ENCODE measurements at regions not wholly inside any gene's neighbourhood (a gene's known extent, or its start where the extent isn't known, plus 50 kb on each side); places are given as distances from the start of the nearest gene placed in this dataset.

DNA sequence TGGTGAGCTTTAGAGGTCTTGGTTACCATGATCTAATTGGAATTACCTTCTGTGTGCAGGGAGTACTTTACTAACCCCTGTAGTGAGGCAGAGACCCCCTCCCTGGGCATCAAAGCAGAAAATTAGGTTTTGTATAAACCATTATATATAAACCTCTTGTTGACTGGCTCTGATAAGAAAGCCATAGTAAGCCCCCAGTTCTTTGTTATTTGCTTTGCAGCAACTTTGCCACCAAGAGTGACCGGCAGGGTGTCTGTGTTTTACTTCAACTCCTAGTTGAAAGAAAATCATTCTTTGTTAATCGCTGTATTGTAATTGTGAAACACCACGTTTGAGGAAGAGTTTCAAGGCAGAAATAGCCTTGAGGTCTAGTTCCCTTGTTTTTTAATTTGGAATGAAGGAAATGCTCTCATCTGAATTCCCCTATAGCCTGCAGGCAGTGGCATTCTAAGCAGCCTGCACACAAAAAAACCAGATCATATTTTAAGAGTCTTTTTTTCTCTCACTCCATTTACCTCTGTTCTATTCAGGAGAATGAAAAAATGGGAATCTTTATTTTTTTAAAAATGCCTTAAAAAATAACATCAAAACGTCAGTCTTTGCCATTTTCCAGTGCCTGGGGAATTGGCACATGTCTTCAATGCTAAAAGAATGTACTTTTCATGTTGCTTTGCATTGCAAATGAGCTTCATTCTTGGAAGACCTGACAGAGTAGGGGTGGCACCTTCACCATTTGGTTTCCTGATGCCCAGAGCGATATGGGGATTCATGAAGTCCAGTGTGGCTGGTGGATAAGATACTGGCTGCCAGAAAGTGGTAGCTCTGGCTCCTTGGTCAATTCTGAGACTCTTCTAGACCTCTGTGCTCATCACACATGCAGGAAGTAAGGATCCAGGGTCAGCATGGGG, 338.1 kb downstream of the SLC4A3 start:
- Histone ChIP-seq H3K27me3 (ENCODE audit: control insufficient read depth in 2 of 2, insufficient read depth in 2 of 2, low read length in 2 of 2) (no peaks in the 10 kb centered on the region), H2AFZ (ENCODE audit: low read depth, low read length) (no peak overlapping the region), H4K20me1 (replicated peaks; ENCODE audit: control insufficient read depth, insufficient read depth, low read length) (no peaks in the 10 kb centered on the region), H3K4me1 (replicated peaks in 1 of 2; ENCODE audit: control insufficient read depth in 2 of 2, insufficient read depth in 2 of 2, low read length in 2 of 2) (no peaks in the 10 kb centered on the region), H3K79me2 (ENCODE audit: control insufficient read depth, insufficient read depth, low read length) (no peaks in the 10 kb centered on the region), H3K9me3 (replicated peaks; ENCODE audit: control insufficient read depth, insufficient read depth, low read depth, low read length) (no peaks in the 10 kb centered on the region), H3K36me3 (ENCODE audit: control insufficient read depth, insufficient read depth, low read length) (no peaks in the 10 kb centered on the region), H3K9ac (ENCODE audit: insufficient read depth in 1 of 2, low read depth in 2 of 2, low read length in 2 of 2) (no peak overlapping the region), H3K4me2 (ENCODE audit: insufficient read depth, low read length) (no peak overlapping the region), H3K4me3 (no peak overlapping the region), H3K27ac (ENCODE audit: extremely low read depth, low read depth, low read length) (no peak overlapping the region), H3K9me1 (ENCODE audit: control insufficient read depth, insufficient read depth, low read length) (no peaks in the 10 kb centered on the region)
- FAIRE-seq (no peak), DNase-seq (ENCODE audit: extremely low read depth in 1 of 4, low spot score in 3 of 4) (no peak), ATAC-seq (no peak)
- intact Hi-C loops (cut with micrococcal nuclease), result no loop called here
- no TSS peak for BruUV-seq (replicated peaks)
- in situ Hi-C loops (cut with MboI), result no loop called here
- ChIA-PET CTCF (ENCODE audit: low intra/inter-chr PET ratio) (no interaction called here), POLR2A (no interaction called here)
- 0% methylated on average over 4 of the region's 5 CpGs for WGBS (ENCODE audit: insufficient coverage, low coverage, missing lambda C conversion rate)
- TF ChIP-seq, protein P1, sequence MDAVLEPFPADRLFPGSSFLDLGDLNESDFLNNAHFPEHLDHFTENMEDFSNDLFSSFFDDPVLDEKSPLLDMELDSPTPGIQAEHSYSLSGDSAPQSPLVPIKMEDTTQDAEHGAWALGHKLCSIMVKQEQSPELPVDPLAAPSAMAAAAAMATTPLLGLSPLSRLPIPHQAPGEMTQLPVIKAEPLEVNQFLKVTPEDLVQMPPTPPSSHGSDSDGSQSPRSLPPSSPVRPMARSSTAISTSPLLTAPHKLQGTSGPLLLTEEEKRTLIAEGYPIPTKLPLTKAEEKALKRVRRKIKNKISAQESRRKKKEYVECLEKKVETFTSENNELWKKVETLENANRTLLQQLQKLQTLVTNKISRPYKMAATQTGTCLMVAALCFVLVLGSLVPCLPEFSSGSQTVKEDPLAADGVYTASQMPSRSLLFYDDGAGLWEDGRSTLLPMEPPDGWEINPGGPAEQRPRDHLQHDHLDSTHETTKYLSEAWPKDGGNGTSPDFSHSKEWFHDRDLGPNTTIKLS (IDR thresholded peaks at IDR 0.05; ENCODE audit: borderline replicate concordance, low read depth), result no peak
- TF ChIP-seq NFXL1 (CRISPR knock-in tag; IDR thresholded peaks at IDR 0.05), result no peak
- TF ChIP-seq, protein P2, sequence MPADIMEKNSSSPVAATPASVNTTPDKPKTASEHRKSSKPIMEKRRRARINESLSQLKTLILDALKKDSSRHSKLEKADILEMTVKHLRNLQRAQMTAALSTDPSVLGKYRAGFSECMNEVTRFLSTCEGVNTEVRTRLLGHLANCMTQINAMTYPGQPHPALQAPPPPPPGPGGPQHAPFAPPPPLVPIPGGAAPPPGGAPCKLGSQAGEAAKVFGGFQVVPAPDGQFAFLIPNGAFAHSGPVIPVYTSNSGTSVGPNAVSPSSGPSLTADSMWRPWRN (IDR thresholded peaks at IDR 0.05; ENCODE audit: low read depth), result no peak
- no peak for TF ChIP-seq RAD21 (CRISPR knock-in tag; conservative IDR thresholded peaks at IDR 0.05 in 1 of 2, IDR thresholded peaks at IDR 0.05 in 1 of 2)
- no peak for TF ChIP-seq DNMT1 (IDR thresholded peaks at IDR 0.05)
- TF ChIP-seq, protein P3, sequence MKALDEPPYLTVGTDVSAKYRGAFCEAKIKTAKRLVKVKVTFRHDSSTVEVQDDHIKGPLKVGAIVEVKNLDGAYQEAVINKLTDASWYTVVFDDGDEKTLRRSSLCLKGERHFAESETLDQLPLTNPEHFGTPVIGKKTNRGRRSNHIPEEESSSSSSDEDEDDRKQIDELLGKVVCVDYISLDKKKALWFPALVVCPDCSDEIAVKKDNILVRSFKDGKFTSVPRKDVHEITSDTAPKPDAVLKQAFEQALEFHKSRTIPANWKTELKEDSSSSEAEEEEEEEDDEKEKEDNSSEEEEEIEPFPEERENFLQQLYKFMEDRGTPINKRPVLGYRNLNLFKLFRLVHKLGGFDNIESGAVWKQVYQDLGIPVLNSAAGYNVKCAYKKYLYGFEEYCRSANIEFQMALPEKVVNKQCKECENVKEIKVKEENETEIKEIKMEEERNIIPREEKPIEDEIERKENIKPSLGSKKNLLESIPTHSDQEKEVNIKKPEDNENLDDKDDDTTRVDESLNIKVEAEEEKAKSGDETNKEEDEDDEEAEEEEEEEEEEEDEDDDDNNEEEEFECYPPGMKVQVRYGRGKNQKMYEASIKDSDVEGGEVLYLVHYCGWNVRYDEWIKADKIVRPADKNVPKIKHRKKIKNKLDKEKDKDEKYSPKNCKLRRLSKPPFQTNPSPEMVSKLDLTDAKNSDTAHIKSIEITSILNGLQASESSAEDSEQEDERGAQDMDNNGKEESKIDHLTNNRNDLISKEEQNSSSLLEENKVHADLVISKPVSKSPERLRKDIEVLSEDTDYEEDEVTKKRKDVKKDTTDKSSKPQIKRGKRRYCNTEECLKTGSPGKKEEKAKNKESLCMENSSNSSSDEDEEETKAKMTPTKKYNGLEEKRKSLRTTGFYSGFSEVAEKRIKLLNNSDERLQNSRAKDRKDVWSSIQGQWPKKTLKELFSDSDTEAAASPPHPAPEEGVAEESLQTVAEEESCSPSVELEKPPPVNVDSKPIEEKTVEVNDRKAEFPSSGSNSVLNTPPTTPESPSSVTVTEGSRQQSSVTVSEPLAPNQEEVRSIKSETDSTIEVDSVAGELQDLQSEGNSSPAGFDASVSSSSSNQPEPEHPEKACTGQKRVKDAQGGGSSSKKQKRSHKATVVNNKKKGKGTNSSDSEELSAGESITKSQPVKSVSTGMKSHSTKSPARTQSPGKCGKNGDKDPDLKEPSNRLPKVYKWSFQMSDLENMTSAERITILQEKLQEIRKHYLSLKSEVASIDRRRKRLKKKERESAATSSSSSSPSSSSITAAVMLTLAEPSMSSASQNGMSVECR (CRISPR knock-in tag; IDR thresholded peaks at IDR 0.05), result no peak

Data from K562 (cell line).